ENCODE measurements at regions not wholly inside any gene's neighbourhood (a gene's known extent, or its start where the extent isn't known, plus 50 kb on each side); places are given as distances from the start of the nearest gene placed in this dataset.
"Not testable (repeated sequence)": the region's sequence is repeated elsewhere in the genome, so short reads cannot be mapped to it uniquely, and the experiment has no call there.

GRCh38 chr1:121006826-121007225 lies 117.3 kb downstream of the PPIAL4A start:
- TF ChIP-seq, protein P1, sequence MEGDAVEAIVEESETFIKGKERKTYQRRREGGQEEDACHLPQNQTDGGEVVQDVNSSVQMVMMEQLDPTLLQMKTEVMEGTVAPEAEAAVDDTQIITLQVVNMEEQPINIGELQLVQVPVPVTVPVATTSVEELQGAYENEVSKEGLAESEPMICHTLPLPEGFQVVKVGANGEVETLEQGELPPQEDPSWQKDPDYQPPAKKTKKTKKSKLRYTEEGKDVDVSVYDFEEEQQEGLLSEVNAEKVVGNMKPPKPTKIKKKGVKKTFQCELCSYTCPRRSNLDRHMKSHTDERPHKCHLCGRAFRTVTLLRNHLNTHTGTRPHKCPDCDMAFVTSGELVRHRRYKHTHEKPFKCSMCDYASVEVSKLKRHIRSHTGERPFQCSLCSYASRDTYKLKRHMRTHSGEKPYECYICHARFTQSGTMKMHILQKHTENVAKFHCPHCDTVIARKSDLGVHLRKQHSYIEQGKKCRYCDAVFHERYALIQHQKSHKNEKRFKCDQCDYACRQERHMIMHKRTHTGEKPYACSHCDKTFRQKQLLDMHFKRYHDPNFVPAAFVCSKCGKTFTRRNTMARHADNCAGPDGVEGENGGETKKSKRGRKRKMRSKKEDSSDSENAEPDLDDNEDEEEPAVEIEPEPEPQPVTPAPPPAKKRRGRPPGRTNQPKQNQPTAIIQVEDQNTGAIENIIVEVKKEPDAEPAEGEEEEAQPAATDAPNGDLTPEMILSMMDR (IDR thresholded peaks at IDR 0.05): not testable (repeated sequence)
- not testable (repeated sequence) for TF ChIP-seq POLR2A (IDR thresholded peaks at IDR 0.05)
